ENCODE measurements at regions not wholly inside any gene's neighbourhood (a gene's known extent, or its start where the extent isn't known, plus 50 kb on each side); places are given as distances from the start of the nearest gene placed in this dataset.

GRCh38 chrX:20740443-20740842 lies 473.7 kb upstream of the RPS6KA3 start:
- TF ChIP-seq CTCF (tag by site-specific recombination; IDR thresholded peaks at IDR 0.05) (no peak), ATF2 (tag by site-specific recombination; IDR thresholded peaks at IDR 0.05; ENCODE audit: low read depth) (no peak), RBAK (tag by site-specific recombination; IDR thresholded peaks at IDR 0.05) (no peak), ZNF350 (tag by site-specific recombination; IDR thresholded peaks at IDR 0.05) (no peak), ZNF354C (tag by site-specific recombination; IDR thresholded peaks at IDR 0.05; ENCODE audit: borderline replicate concordance, low read depth) (no peak), GLIS2 (tag by site-specific recombination; IDR thresholded peaks at IDR 0.05) (no peak), ZNF311 (tag by site-specific recombination; IDR thresholded peaks at IDR 0.05; ENCODE audit: borderline replicate concordance) (no peak), ZNF776 (tag by site-specific recombination; IDR thresholded peaks at IDR 0.05; ENCODE audit: borderline replicate concordance) (no peak), ZNF121 (tag by site-specific recombination; IDR thresholded peaks at IDR 0.05) (no peak), SETDB1 (IDR thresholded peaks at IDR 0.05; ENCODE audit: insufficient read length, low read length) (no peak), ZFP3 (tag by site-specific recombination; IDR thresholded peaks at IDR 0.05; ENCODE audit: low read depth) (no peak)
